Prostate gland (tissue), 2 donors: ENCODE measurements at regions not wholly inside any gene's neighbourhood (a gene's known extent, or its start where the extent isn't known, plus 50 kb on each side); places are given as distances from the start of the nearest gene placed in this dataset.

ENCODE experiments used
- DNase-seq: peaks from one replicate; pipeline ENCODE4 v3.0.0-alpha.2; 2019; ENCODE audit warnings: low spot score
- H3K27ac ChIP-seq, 2 donors: fragments of 200-600 bp; sonication (generic); 2 replicates each; pipeline ENCODE4 v1.5.1; 2017 to 2019
- H3K27me3 ChIP-seq: fragments of 200-600 bp; sonication (generic); replicated peaks from 2 replicates; pipeline ENCODE4 v1.5.1; 2019; ENCODE audit not compliant: insufficient read depth
- H3K36me3 ChIP-seq, 2 donors: fragments of 200-600 bp; sonication (generic); 1 replicate in 1 of 2; 2 replicates in 1 of 2; pipeline versions ENCODE4 v1.5.1 to v1.8.1; 2017 to 2019
- H3K4me1 ChIP-seq: fragments of 200-600 bp; sonication (generic); replicated peaks from 2 replicates; pipeline ENCODE4 v1.5.1; 2019
- H3K4me3 ChIP-seq, 2 donors: fragments of 200-600 bp; sonication (generic); 2 replicates each; pipeline ENCODE4 v1.5.1; 2017 to 2019
- H3K9me3 ChIP-seq: fragments of 200-600 bp; sonication (generic); 2 replicates; pipeline ENCODE4 v1.5.1; 2017
- POLR2A ChIP-seq: fragments of 450-650 bp; IDR thresholded peaks from one replicate; pipeline ENCODE4 v1.6.1; 2016; ENCODE audit warnings: antibody characterized with exemption, mild to moderate bottlenecking
- POLR2AphosphoS5 ChIP-seq: sonication (generic); formaldehyde crosslinking; IDR thresholded peaks from one replicate; pipeline ENCODE4 v1.6.1; 2017; ENCODE audit warnings: antibody characterized with exemption
- WGBS: methylation state at CpG from one replicate; pipeline ENCODE4 v1.1.5; 2018; 5-methylcytosine and 5-hydroxymethylcytosine counted together
- intact Hi-C: fragments of 100-400 bp; cut with DNase I; formaldehyde crosslinking; loops from one replicate; pipeline ENCODE4 v1.14.2; 2022
- TF ChIP-seq, protein P1 (sequence below), 4 experiments: fragments of 200-600 bp in 2 of 4; fragments of 450-650 bp in 2 of 4; sonication (generic) in 2 of 4; IDR thresholded peaks; 1 replicate in 3 of 4; 2 replicates in 1 of 4; pipeline ENCODE4 v1.5.1; 2016 to 2019; ENCODE audit warnings: antibody characterized with exemption in 4 of 4, mild to moderate bottlenecking in 2 of 4, moderate library complexity in 2 of 4

DNA sequence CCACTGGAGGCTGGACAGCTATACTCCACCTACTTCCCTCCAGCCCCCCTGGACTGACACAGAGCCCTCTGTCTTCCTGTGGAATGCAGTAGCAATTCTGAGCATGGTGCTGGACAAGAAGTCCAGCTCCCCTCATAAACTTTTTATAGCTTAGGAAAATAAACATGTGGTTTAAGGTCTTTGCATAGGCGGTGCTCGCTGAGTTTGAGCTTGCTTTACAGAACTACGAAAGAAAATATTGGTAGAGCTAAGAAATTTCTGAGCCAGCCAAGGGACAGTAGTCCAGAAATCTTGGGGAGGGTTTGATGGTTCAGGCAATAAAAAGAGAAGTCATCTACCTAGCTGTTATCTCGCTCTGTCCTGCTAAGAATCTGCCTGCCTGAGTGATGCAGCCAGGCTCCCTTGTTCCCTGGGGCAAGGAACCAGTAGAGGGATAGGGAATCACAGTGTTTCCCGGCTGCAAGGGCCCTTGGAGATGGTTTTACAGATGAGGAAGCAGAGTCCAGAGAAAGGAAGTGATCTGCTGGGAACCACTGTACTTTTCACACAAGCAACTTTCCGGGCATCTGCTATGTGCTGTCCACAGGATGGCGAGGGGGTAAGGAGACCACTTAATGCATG is 343.4 kb downstream of the CDC5L start:
- H3K27me3 ChIP-seq = no peaks in the 10 kb centered on the region
- peak overlapping the region in 1 of 2 donors; percentile 20 for H3K4me3 ChIP-seq
- intact Hi-C loops = no loop called here
- no peaks in the 10 kb centered on the region for H3K9me3 ChIP-seq
- DNase-seq = peak; percentile 74
- 13% methylated on average over 7 of the region's 7 CpGs for WGBS
- TF ChIP-seq POLR2AphosphoS5 (peak; percentile 94), POLR2A (no peak)
- TF ChIP-seq, protein P1, sequence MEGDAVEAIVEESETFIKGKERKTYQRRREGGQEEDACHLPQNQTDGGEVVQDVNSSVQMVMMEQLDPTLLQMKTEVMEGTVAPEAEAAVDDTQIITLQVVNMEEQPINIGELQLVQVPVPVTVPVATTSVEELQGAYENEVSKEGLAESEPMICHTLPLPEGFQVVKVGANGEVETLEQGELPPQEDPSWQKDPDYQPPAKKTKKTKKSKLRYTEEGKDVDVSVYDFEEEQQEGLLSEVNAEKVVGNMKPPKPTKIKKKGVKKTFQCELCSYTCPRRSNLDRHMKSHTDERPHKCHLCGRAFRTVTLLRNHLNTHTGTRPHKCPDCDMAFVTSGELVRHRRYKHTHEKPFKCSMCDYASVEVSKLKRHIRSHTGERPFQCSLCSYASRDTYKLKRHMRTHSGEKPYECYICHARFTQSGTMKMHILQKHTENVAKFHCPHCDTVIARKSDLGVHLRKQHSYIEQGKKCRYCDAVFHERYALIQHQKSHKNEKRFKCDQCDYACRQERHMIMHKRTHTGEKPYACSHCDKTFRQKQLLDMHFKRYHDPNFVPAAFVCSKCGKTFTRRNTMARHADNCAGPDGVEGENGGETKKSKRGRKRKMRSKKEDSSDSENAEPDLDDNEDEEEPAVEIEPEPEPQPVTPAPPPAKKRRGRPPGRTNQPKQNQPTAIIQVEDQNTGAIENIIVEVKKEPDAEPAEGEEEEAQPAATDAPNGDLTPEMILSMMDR (IDR thresholded peaks at IDR 0.05) = peak in 2 of 4 experiments; percentile 7 to 23
- no peaks in the 10 kb centered on the region for H3K36me3 ChIP-seq
- peaks cover 18% of the 10 kb centered on the region for H3K4me1 ChIP-seq
- peak overlapping the region; percentile 65 to 80 for H3K27ac ChIP-seq

DNA sequence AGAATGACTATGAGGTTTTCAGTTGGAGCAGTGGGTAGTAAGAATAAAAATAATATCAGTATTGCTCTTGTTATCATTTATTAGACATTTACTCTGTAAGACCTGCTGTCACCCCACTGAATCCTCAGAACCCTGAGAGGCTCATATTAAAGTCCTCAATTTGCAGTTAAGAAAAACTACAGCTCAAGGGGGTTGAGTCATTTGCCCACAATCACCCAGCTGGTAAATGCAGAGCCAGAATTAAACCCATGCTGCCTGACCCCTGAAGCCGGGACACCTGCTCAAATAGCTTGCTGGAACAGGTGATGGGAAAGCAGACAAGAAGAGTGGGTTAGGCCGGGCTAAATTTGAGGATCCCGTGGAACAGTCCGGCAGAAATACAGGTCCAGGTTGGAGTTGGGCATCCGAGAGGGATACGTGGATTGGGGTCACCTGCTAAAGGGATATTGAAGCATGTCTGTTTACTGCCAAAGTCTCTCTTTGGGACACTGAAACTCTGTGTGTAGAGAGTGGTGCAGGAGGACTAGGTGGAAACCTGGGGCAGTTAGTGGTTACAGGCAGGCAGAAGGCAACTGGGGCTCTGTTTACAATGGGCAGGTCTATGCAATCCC is 344.1 kb downstream of the CDC5L start:
- Histone ChIP-seq H3K4me3 (peak overlapping the region in 1 of 2 donors; percentile 20), H3K4me1 (peaks cover 18% of the 10 kb centered on the region), H3K9me3 (no peaks in the 10 kb centered on the region), H3K27ac (peak overlapping the region; percentile 65 to 80), H3K36me3 (no peaks in the 10 kb centered on the region), H3K27me3 (no peaks in the 10 kb centered on the region)
- TF ChIP-seq, protein P1 (IDR thresholded peaks at IDR 0.05) = no peak
- TF ChIP-seq POLR2A = no peak
- TF ChIP-seq POLR2AphosphoS5 = no peak
- intact Hi-C loops = no loop called here
- 83% methylated on average over 6 of the region's 6 CpGs for WGBS
- DNase-seq = no peak

DNA sequence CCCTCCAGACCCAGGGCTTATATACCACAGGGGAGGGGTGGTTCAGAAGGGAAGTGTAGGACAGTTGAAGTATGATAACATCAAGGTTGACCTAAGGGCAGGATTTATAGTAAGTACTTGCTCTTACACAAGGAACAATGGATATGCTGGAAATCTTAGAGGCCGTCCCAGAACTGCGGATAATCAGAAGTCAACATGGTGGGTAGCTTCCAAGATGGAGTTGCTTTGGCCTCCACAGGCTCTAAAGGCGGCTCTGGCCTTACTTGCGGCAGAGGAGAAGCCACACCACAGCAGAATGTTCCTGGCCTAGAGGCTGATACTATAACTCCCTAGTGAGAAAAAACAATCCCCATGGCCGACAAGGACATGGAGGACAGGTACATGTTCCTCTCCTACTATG is 344.7 kb downstream of the CDC5L start:
- Histone ChIP-seq H3K4me3 (no peak overlapping the region), H3K27me3 (no peaks in the 10 kb centered on the region), H3K27ac (peak overlapping the region; percentile 65 to 80), H3K4me1 (peaks cover 18% of the 10 kb centered on the region), H3K9me3 (no peaks in the 10 kb centered on the region), H3K36me3 (no peaks in the 10 kb centered on the region)
- intact Hi-C loops = no loop called here
- TF ChIP-seq, protein P1 (IDR thresholded peaks at IDR 0.05) = no peak
- TF ChIP-seq POLR2AphosphoS5 (no peak), POLR2A (no peak)
- DNase-seq = no peak
- WGBS = 94% methylated on average over 5 of the region's 5 CpGs

DNA sequence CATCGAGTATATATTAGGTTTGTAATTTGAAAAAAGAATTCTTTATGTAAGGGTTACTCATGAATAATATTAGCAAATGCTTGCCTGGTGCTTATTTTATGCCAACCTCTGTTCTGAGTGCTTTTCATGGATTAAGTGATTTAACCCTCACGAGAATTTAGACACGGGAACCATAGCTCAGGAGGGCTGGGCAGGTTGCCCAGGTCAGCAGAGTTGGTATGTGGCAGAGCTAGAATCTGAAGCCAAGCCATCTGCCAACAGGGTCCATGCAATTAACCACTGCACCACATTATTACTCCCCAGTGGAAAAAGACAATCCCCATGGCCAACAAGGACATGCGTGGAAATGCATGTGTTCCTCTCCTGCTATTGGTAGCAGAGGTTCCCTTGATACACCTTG is 345.6 kb downstream of the CDC5L start:
- TF ChIP-seq POLR2A = no peak
- TF ChIP-seq, protein P1 (IDR thresholded peaks at IDR 0.05) = no peak
- no peak for TF ChIP-seq POLR2AphosphoS5
- Histone ChIP-seq H3K4me1 (peaks cover 19% of the 10 kb centered on the region), H3K27ac (peak overlapping the region; percentile 65 to 80), H3K9me3 (no peaks in the 10 kb centered on the region), H3K27me3 (no peaks in the 10 kb centered on the region), H3K4me3 (no peak overlapping the region), H3K36me3 (no peaks in the 10 kb centered on the region)
- intact Hi-C loops = no loop called here
- WGBS = 55% methylated on average over 4 of the region's 4 CpGs
- no peak for DNase-seq

DNA sequence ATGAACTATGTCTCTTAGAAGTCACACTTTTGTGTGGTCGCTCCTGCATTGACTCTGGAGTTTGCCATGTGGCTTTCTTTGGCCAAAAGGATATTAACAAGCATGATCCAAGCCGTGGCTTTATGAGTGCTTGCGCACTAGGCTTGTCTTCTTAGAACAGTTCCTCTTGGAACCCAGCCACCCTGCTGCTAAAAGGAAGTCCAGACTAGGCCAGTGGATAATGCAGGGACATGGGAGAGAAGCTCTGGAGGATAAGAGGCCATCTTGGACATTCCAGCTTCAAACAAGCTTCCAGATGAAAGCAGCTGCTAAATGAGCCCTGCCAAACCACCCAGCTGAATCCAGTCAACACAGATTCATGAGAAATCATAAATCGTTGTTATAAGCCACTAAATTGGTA is 346.4 kb downstream of the CDC5L start:
- intact Hi-C loops = no loop called here
- Histone ChIP-seq H3K4me3 (no peak overlapping the region), H3K4me1 (peaks cover 22% of the 10 kb centered on the region), H3K27me3 (no peaks in the 10 kb centered on the region), H3K36me3 (no peaks in the 10 kb centered on the region), H3K27ac (peak overlapping the region; percentile 65 to 80), H3K9me3 (no peaks in the 10 kb centered on the region)
- DNase-seq = peak; percentile 88
- TF ChIP-seq, protein P1 (IDR thresholded peaks at IDR 0.05) = no peak
- TF ChIP-seq POLR2AphosphoS5 (peak; percentile 88), POLR2A (no peak)
- 30% methylated on average over 4 of the region's 4 CpGs for WGBS
